A673 (cell line): ENCODE measurements at regions not wholly inside any gene's neighbourhood (a gene's known extent, or its start where the extent isn't known, plus 50 kb on each side); places are given as distances from the start of the nearest gene placed in this dataset.

Source experiments
- BruUV-seq: library from RNA; stranded (reverse); fragments of 400-500 nt; replicated peaks from 2 replicates; lab custom pipeline; 2021; lab: Mats Ljungman, UMichigan
- CTCF ChIA-PET: fragments of 300-600 bp; sonication (Branson Sonifier 250); formaldehyde crosslinking; loops from one replicate; lab custom pipeline; 2022; ENCODE audit warnings: antibody characterized with exemption; lab: Charles Lee
- POLR2A ChIA-PET: fragments of 300-600 bp; sonication (Branson Sonifier 250); formaldehyde crosslinking; loops from one replicate; lab custom pipeline; 2022; ENCODE audit warnings: antibody characterized with exemption; ENCODE audit not compliant: low non-redundant PET; lab: Charles Lee
- DNase-seq: peaks from one replicate; pipeline ENCODE4 v3.0.0-alpha.2; 2015; ENCODE audit warnings: low spot score
- H3K27ac ChIP-seq: fragments of 200-600 bp; sonication (generic); 2 replicates; pipeline ENCODE4 v1.5.1; 2016; ENCODE audit warnings: mixed run types, low read depth, mild to moderate bottlenecking, mixed read lengths, antibody characterized with exemption, low read length; ENCODE audit not compliant: poor library complexity, severe bottlenecking
- H3K27me3 ChIP-seq: fragments of 200-600 bp; sonication (generic); replicated peaks from 2 replicates; pipeline ENCODE4 v1.6.1; 2017; ENCODE audit warnings: mixed run types, low read depth, mild to moderate bottlenecking, mixed read lengths, antibody characterized with exemption, low read length; ENCODE audit not compliant: insufficient read depth, poor library complexity
- H3K36me3 ChIP-seq: fragments of 200-600 bp; sonication (generic); 2 replicates; pipeline ENCODE4 v1.6.1; 2016; ENCODE audit warnings: mixed run types, mild to moderate bottlenecking, mixed read lengths, antibody characterized with exemption, low read length; ENCODE audit not compliant: insufficient read depth, poor library complexity, severe bottlenecking
- H3K4me1 ChIP-seq: fragments of 200-600 bp; sonication (generic); 2 replicates; pipeline ENCODE4 v1.6.1; 2017; ENCODE audit warnings: mixed run types, mild to moderate bottlenecking, mixed read lengths, antibody characterized with exemption, low read length; ENCODE audit not compliant: insufficient read depth, poor library complexity, severe bottlenecking
- H3K4me3 ChIP-seq: fragments of 200-600 bp; sonication (generic); 2 replicates; pipeline ENCODE4 v1.5.1; 2016; ENCODE audit warnings: low read depth, mixed run types, mild to moderate bottlenecking, mixed read lengths, low read length; ENCODE audit not compliant: poor library complexity, severe bottlenecking
- H3K9me3 ChIP-seq: fragments of 200-600 bp; sonication (generic); 2 replicates; pipeline ENCODE4 v1.6.1; 2016; ENCODE audit warnings: mixed run types, low read depth, mild to moderate bottlenecking, mixed read lengths, antibody characterized with exemption, low read length; ENCODE audit not compliant: poor library complexity, severe bottlenecking
- CTCF ChIP-seq: fragments of 300-800, 200-600 bp; sonication (generic); conservative IDR thresholded peaks from 2 replicates; pipeline ENCODE4 v1.5.1; 2017; ENCODE audit warnings: low read depth, mild to moderate bottlenecking, antibody characterized with exemption, low read length, moderate library complexity, mixed read lengths
- EZH2 ChIP-seq: fragments of 200-600 bp; sonication (generic); IDR thresholded peaks from 2 replicates; pipeline ENCODE4 v1.6.1; 2017; ENCODE audit warnings: borderline replicate concordance, low read depth, mild to moderate bottlenecking, mixed read lengths, antibody characterized with exemption, low read length; ENCODE audit not compliant: poor library complexity, severe bottlenecking
- intact Hi-C: fragments of 100-400 bp; cut with micrococcal nuclease; formaldehyde crosslinking; loops from one replicate; pipeline ENCODE4 v1.10.0; 2022; ENCODE audit not compliant: unreplicated experiment

- DNase-seq: no peak
- no peak overlapping the region for H3K27ac ChIP-seq
- TF ChIP-seq CTCF: no peak
- no peak for TF ChIP-seq EZH2
- ChIA-PET CTCF (no interaction called here), POLR2A (no interaction called here)
- intact Hi-C loops: no loop called here
- no peaks in the 10 kb centered on the region for H3K9me3 ChIP-seq
- BruUV-seq: no TSS peak
- H3K4me3 ChIP-seq: no peak overlapping the region
- no peaks in the 10 kb centered on the region for H3K27me3 ChIP-seq
- H3K4me1 ChIP-seq: no peaks in the 10 kb centered on the region
- no peaks in the 10 kb centered on the region for H3K36me3 ChIP-seq
Measured at GRCh38 chr1:218538341-218538740, 193.2 kb downstream of the TGFB2 start.

GRCh38 chr1:218546314-218546713 lies 201.2 kb downstream of the TGFB2 start:
- no peaks in the 10 kb centered on the region for H3K4me1 ChIP-seq
- no peaks in the 10 kb centered on the region for H3K27me3 ChIP-seq
- POLR2A ChIA-PET: no interaction called here
- TF ChIP-seq CTCF (peak; percentile 35; the same call in 1 of the 2 replicates), EZH2 (no peak)
- intact Hi-C loops: no loop called here
- no peak overlapping the region for H3K27ac ChIP-seq
- H3K9me3 ChIP-seq: no peaks in the 10 kb centered on the region
- BruUV-seq: no TSS peak
- no peak overlapping the region for H3K4me3 ChIP-seq
- H3K36me3 ChIP-seq: no peaks in the 10 kb centered on the region
- no peak for DNase-seq
- CTCF ChIA-PET: no interaction called here

GRCh38 chr1:218547957-218548730 lies 203.0 kb downstream of the TGFB2 start:
- CTCF ChIA-PET: no interaction called here

More at GRCh38 chr1:218547957-218548730, 203.0 kb downstream of the TGFB2 start:
- POLR2A ChIA-PET: no interaction called here
- Histone ChIP-seq H3K4me1 (no peaks in the 10 kb centered on the region), H3K27ac (no peak overlapping the region), H3K27me3 (no peaks in the 10 kb centered on the region), H3K9me3 (no peaks in the 10 kb centered on the region), H3K4me3 (no peak overlapping the region), H3K36me3 (no peaks in the 10 kb centered on the region)
- no peak for DNase-seq
- intact Hi-C loops: no loop called here
- TF ChIP-seq CTCF (no peak), EZH2 (no peak)
- BruUV-seq: no TSS peak
